Activated naive CD8-positive, alpha-beta T cell treated with anti-CD3 and anti-CD28 coated beads, Interleukin-2, amount 50 U/mL, for 24 hours (primary cell): ENCODE measurements at regions not wholly inside any gene's neighbourhood (a gene's known extent, or its start where the extent isn't known, plus 50 kb on each side); places are given as distances from the start of the nearest gene placed in this dataset.

ENCODE experiments used
- ATAC-seq: fragments of 150-1000 bp; cut with Tn5 transposase; one replicate; pipeline ENCODE4 v1.10.0; 2021
- DNase-seq: peaks from one replicate; pipeline ENCODE4 v3.0.0; 2021
- H3K27ac Mint-ChIP-seq: one replicate; pipeline ENCODE4 v1.8.0; 2021; ENCODE audit warnings: mild to moderate bottlenecking, mixed read lengths
- H3K27me3 Mint-ChIP-seq: one replicate; pipeline ENCODE4 v1.8.0; 2021; ENCODE audit warnings: mixed read lengths
- H3K36me3 Mint-ChIP-seq: one replicate; pipeline ENCODE4 v1.8.0; 2021; ENCODE audit warnings: low read depth, mixed read lengths
- H3K4me1 Mint-ChIP-seq: one replicate; pipeline ENCODE4 v1.8.0; 2021; ENCODE audit warnings: mixed read lengths
- H3K4me3 Mint-ChIP-seq: one replicate; pipeline ENCODE4 v1.8.0; 2021; ENCODE audit warnings: mild to moderate bottlenecking, moderate library complexity, mixed read lengths
- H3K9me3 Mint-ChIP-seq: one replicate; pipeline ENCODE4 v1.8.0; 2021; ENCODE audit warnings: mixed read lengths

GRCh38 chr3:128554465-128555097 lies 61.6 kb upstream of the GATA2 start:
- Mint-ChIP-seq H3K9me3 (no peaks in the 10 kb centered on the region), H3K4me3 (no peak overlapping the region), H3K36me3 (no peaks in the 10 kb centered on the region), H3K27ac (no peak overlapping the region), H3K27me3 (peaks cover 69% of the 10 kb centered on the region), H3K4me1 (peaks cover 7% of the 10 kb centered on the region)
- ATAC-seq: no peak
- no peak for DNase-seq

- Mint-ChIP-seq H3K36me3 (no peaks in the 10 kb centered on the region), H3K4me3 (no peak overlapping the region), H3K27ac (no peak overlapping the region), H3K27me3 (peaks cover 64% of the 10 kb centered on the region), H3K9me3 (no peaks in the 10 kb centered on the region), H3K4me1 (peaks cover 2% of the 10 kb centered on the region)
- ATAC-seq (no peak), DNase-seq (no peak)
These were observed 61.1 kb upstream of the GATA2 start for GRCh38 chr3:128554100-128554464.

GRCh38 chr3:128553560-128553959 lies 60.6 kb upstream of the GATA2 start:
- Mint-ChIP-seq H3K27ac (no peak overlapping the region), H3K9me3 (no peaks in the 10 kb centered on the region), H3K36me3 (no peaks in the 10 kb centered on the region), H3K4me3 (no peak overlapping the region), H3K4me1 (peaks cover 2% of the 10 kb centered on the region), H3K27me3 (peaks cover 64% of the 10 kb centered on the region)
- no peak for ATAC-seq
- no peak for DNase-seq

GRCh38 chr3:128551867-128552266 lies 58.9 kb upstream of the GATA2 start:
- no peak for DNase-seq
- peaks cover 53% of the 10 kb centered on the region for H3K27me3 Mint-ChIP-seq
- H3K4me1 Mint-ChIP-seq: peaks cover 2% of the 10 kb centered on the region
- H3K4me3 Mint-ChIP-seq: no peak overlapping the region
- H3K36me3 Mint-ChIP-seq: no peaks in the 10 kb centered on the region
- H3K9me3 Mint-ChIP-seq: no peaks in the 10 kb centered on the region
- H3K27ac Mint-ChIP-seq: no peak overlapping the region
- no peak for ATAC-seq

- Mint-ChIP-seq H3K4me3 (no peak overlapping the region), H3K27ac (no peak overlapping the region), H3K27me3 (peaks cover 49% of the 10 kb centered on the region), H3K4me1 (peaks cover 2% of the 10 kb centered on the region), H3K36me3 (no peaks in the 10 kb centered on the region), H3K9me3 (no peaks in the 10 kb centered on the region)
- ATAC-seq (no peak), DNase-seq (no peak)
These were observed 58.5 kb upstream of the GATA2 start for GRCh38 chr3:128551451-128551850.

- ATAC-seq (no peak), DNase-seq (no peak)
- Mint-ChIP-seq H3K4me1 (peaks cover 2% of the 10 kb centered on the region), H3K36me3 (no peaks in the 10 kb centered on the region), H3K9me3 (no peaks in the 10 kb centered on the region), H3K4me3 (no peak overlapping the region), H3K27ac (no peak overlapping the region), H3K27me3 (peaks cover 44% of the 10 kb centered on the region)
These were observed 57.6 kb upstream of the GATA2 start for GRCh38 chr3:128550471-128551126.

- Mint-ChIP-seq H3K36me3 (no peaks in the 10 kb centered on the region), H3K9me3 (no peaks in the 10 kb centered on the region), H3K27ac (no peak overlapping the region), H3K4me1 (peaks cover 2% of the 10 kb centered on the region), H3K4me3 (no peak overlapping the region), H3K27me3 (peaks cover 43% of the 10 kb centered on the region)
- DNase-seq (no peak), ATAC-seq (no peak)
These were observed 57.1 kb upstream of the GATA2 start for GRCh38 chr3:128550113-128550440.

GRCh38 chr3:128549283-128550112 lies 56.5 kb upstream of the GATA2 start:
- Mint-ChIP-seq H3K27me3 (peaks cover 37% of the 10 kb centered on the region), H3K36me3 (no peaks in the 10 kb centered on the region), H3K4me1 (peaks cover under 1% of the 10 kb centered on the region), H3K27ac (no peak overlapping the region), H3K9me3 (no peaks in the 10 kb centered on the region), H3K4me3 (no peak overlapping the region)
- no peak for ATAC-seq
- DNase-seq: no peak

GRCh38 chr3:128548426-128549282 lies 55.7 kb upstream of the GATA2 start:
- Mint-ChIP-seq H3K4me1 (no peaks in the 10 kb centered on the region), H3K27ac (no peak overlapping the region), H3K36me3 (no peaks in the 10 kb centered on the region), H3K27me3 (peaks cover 30% of the 10 kb centered on the region), H3K4me3 (no peak overlapping the region), H3K9me3 (no peaks in the 10 kb centered on the region)
- no peak for ATAC-seq
- no peak for DNase-seq

- Mint-ChIP-seq H3K36me3 (no peaks in the 10 kb centered on the region), H3K9me3 (no peaks in the 10 kb centered on the region), H3K4me1 (no peaks in the 10 kb centered on the region), H3K4me3 (no peak overlapping the region), H3K27ac (no peak overlapping the region), H3K27me3 (peaks cover 25% of the 10 kb centered on the region)
- ATAC-seq: no peak
- no peak for DNase-seq
These were observed 55.0 kb upstream of the GATA2 start for GRCh38 chr3:128548021-128548420.

GRCh38 chr3:128547368-128547987 lies 54.5 kb upstream of the GATA2 start:
- Mint-ChIP-seq H3K36me3 (no peaks in the 10 kb centered on the region), H3K27ac (no peak overlapping the region), H3K27me3 (peaks cover 20% of the 10 kb centered on the region), H3K4me1 (no peaks in the 10 kb centered on the region), H3K4me3 (no peak overlapping the region), H3K9me3 (no peaks in the 10 kb centered on the region)
- DNase-seq (no peak), ATAC-seq (no peak)

- Mint-ChIP-seq H3K4me1 (no peaks in the 10 kb centered on the region), H3K9me3 (no peaks in the 10 kb centered on the region), H3K36me3 (no peaks in the 10 kb centered on the region), H3K27me3 (peaks cover 17% of the 10 kb centered on the region), H3K27ac (no peak overlapping the region), H3K4me3 (no peak overlapping the region)
- DNase-seq: no peak
- no peak for ATAC-seq
These were observed 53.6 kb upstream of the GATA2 start for GRCh38 chr3:128546646-128547045.

- H3K4me3 Mint-ChIP-seq: no peak overlapping the region
- ATAC-seq (no peak), DNase-seq (no peak)
- H3K4me1 Mint-ChIP-seq: no peaks in the 10 kb centered on the region
- H3K9me3 Mint-ChIP-seq: no peaks in the 10 kb centered on the region
- H3K27ac Mint-ChIP-seq: no peak overlapping the region
- peaks cover 15% of the 10 kb centered on the region for H3K27me3 Mint-ChIP-seq
- no peaks in the 10 kb centered on the region for H3K36me3 Mint-ChIP-seq
These were observed 52.2 kb upstream of the GATA2 start for GRCh38 chr3:128545120-128545752.

- DNase-seq: no peak
- Mint-ChIP-seq H3K4me3 (no peak overlapping the region), H3K9me3 (no peaks in the 10 kb centered on the region), H3K36me3 (no peaks in the 10 kb centered on the region), H3K27me3 (peaks cover 21% of the 10 kb centered on the region), H3K4me1 (no peaks in the 10 kb centered on the region), H3K27ac (no peak overlapping the region)
- ATAC-seq: no peak
These were observed 51.2 kb upstream of the GATA2 start for GRCh38 chr3:128544190-128544589.
